CD4-positive, alpha-beta T cell (primary cell): ENCODE measurements at regions not wholly inside any gene's neighbourhood (a gene's known extent, or its start where the extent isn't known, plus 50 kb on each side); places are given as distances from the start of the nearest gene placed in this dataset.

Experiments used
- ATAC-seq: fragments of 200-7000 bp; cut with Tn5 transposase; one replicate; pipeline ENCODE4 v1.10.0; 2022; ENCODE audit warnings: mild to moderate bottlenecking; ENCODE audit not compliant: poor library complexity
- CTCF ChIA-PET: fragments of 350-600 bp; sonication (Branson Sonifier 250); formaldehyde crosslinking; loops from one replicate; lab custom pipeline; 2021; ENCODE audit warnings: antibody characterized with exemption, inconsistent platforms; lab: Charles Lee
- POLR2A ChIA-PET: fragments of 350-600 bp; sonication (Branson Sonifier 250); formaldehyde crosslinking; loops from one replicate; lab custom pipeline; 2021; ENCODE audit warnings: antibody characterized with exemption, inconsistent platforms; lab: Charles Lee
- DNase-seq, 14 experiments: peaks; one replicate each; pipeline ENCODE4 v3.0.0-alpha.2; 2013 to 2020; ENCODE audit warnings: mixed read lengths in 2 of 14
- H3K27ac ChIP-seq, 2 donors: one replicate each; pipeline versions ENCODE4 v1.5.1 to v1.7.0; 2013; ENCODE audit warnings: low read length in 2 of 2, low read depth in 1 of 2, mild to moderate bottlenecking in 1 of 2
- H3K27me3 ChIP-seq, 2 experiments: 1 replicate in 1 of 2; 2 replicates in 1 of 2; pipeline versions ENCODE4 v1.6.1 to v1.7.0; 2013; ENCODE audit warnings: low read length in 2 of 2, control low read depth in 1 of 2, mild to moderate bottlenecking in 1 of 2, moderate library complexity in 1 of 2; ENCODE audit not compliant: insufficient read depth in 2 of 2, control insufficient read depth in 1 of 2
- H3K36me3 ChIP-seq: one replicate; pipeline ENCODE4 v1.6.1; 2013; ENCODE audit warnings: low read length, control low read depth; ENCODE audit not compliant: insufficient read depth
- H3K4me1 ChIP-seq: one replicate; pipeline ENCODE4 v1.6.1; 2013; ENCODE audit warnings: low read length, control low read depth; ENCODE audit not compliant: insufficient read depth
- H3K4me3 ChIP-seq: one replicate; pipeline ENCODE4 v1.5.1; 2013; ENCODE audit warnings: mild to moderate bottlenecking, low read length, moderate library complexity
- H3K9me3 ChIP-seq, 2 experiments: 1 replicate in 1 of 2; 2 replicates in 1 of 2; pipeline versions ENCODE4 v1.6.1 to v1.7.0; 2013; ENCODE audit warnings: low read length in 2 of 2, mild to moderate bottlenecking in 2 of 2, control low read depth in 1 of 2, moderate library complexity in 1 of 2; ENCODE audit not compliant: control insufficient read depth in 1 of 2, insufficient read depth in 1 of 2
- H3K27ac Mint-ChIP-seq: one replicate; pipeline ENCODE4 v1.8.0; 2020; ENCODE audit warnings: mixed read lengths
- H3K27me3 Mint-ChIP-seq: one replicate; pipeline ENCODE4 v1.8.0; 2021; ENCODE audit warnings: mixed read lengths
- H3K36me3 Mint-ChIP-seq: one replicate; pipeline ENCODE4 v1.8.0; 2021; ENCODE audit warnings: low read depth, mixed read lengths
- H3K4me1 Mint-ChIP-seq: one replicate; pipeline ENCODE4 v1.8.0; 2021; ENCODE audit warnings: low read depth, mixed read lengths
- H3K4me3 Mint-ChIP-seq: one replicate; pipeline ENCODE4 v1.8.0; 2020; ENCODE audit warnings: mild to moderate bottlenecking, mixed read lengths
- H3K9me3 Mint-ChIP-seq: one replicate; pipeline ENCODE4 v1.8.0; 2020; ENCODE audit warnings: mixed read lengths
- intact Hi-C, 2 experiments: fragments of 100-400 bp; cut with DNase I in 1 of 2; cut with micrococcal nuclease in 1 of 2; formaldehyde crosslinking; loops; one replicate each; pipeline versions ENCODE4 v1.15.1 to v1.9.0; 2023 to 2025; cut with DNase I, micrococcal nuclease
- TF ChIP-seq, protein P1 (sequence below): fragments of 200-600 bp; IDR thresholded peaks from one replicate; pipeline ENCODE4 v1.8.0; 2022; ENCODE audit warnings: antibody characterized with exemption, mild to moderate bottlenecking

DNA sequence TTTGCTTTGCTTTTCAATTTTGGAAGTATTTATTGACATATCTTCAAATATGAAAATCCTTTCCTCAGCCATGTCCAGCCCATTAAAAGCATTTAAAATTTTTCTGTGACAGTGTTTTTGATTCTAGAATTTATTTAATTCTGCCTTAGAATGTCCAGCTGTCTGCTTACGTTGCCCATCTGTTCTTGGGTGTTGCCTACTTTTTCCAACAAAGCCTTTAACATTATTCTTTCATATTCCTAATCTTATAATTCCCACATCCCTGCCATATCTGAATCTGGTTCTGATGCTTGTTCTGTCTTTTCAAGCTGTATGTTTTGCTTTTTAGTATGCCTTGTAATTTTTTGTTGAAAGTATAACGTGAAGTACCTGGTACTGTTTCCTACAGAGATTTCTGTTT, 204.7 kb upstream of the VSTM2A start:
- Histone ChIP-seq H3K36me3 (no peaks in the 10 kb centered on the region), H3K27me3 (no peaks in the 10 kb centered on the region), H3K9me3 (peaks cover 4 to 12% of the 10 kb centered on the region in 2 experiments), H3K4me1 (no peaks in the 10 kb centered on the region), H3K27ac (no peak overlapping the region), H3K4me3 (no peak overlapping the region)
- POLR2A ChIA-PET = no interaction called here
- intact Hi-C loops = loop anchor here in 1 of 2 experiments (10.0 kb wide), 1 partner anchor 93 kb away; no protein-coding TSS in a partner anchor
- CTCF ChIA-PET = no interaction called here
- Mint-ChIP-seq H3K9me3 (peaks cover 4% of the 10 kb centered on the region), H3K4me1 (no peaks in the 10 kb centered on the region), H3K27me3 (no peaks in the 10 kb centered on the region), H3K36me3 (no peaks in the 10 kb centered on the region), H3K27ac (no peak overlapping the region), H3K4me3 (no peak overlapping the region)
- TF ChIP-seq, protein P1, sequence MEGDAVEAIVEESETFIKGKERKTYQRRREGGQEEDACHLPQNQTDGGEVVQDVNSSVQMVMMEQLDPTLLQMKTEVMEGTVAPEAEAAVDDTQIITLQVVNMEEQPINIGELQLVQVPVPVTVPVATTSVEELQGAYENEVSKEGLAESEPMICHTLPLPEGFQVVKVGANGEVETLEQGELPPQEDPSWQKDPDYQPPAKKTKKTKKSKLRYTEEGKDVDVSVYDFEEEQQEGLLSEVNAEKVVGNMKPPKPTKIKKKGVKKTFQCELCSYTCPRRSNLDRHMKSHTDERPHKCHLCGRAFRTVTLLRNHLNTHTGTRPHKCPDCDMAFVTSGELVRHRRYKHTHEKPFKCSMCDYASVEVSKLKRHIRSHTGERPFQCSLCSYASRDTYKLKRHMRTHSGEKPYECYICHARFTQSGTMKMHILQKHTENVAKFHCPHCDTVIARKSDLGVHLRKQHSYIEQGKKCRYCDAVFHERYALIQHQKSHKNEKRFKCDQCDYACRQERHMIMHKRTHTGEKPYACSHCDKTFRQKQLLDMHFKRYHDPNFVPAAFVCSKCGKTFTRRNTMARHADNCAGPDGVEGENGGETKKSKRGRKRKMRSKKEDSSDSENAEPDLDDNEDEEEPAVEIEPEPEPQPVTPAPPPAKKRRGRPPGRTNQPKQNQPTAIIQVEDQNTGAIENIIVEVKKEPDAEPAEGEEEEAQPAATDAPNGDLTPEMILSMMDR = no peak
- DNase-seq = no peak
- ATAC-seq = no peak

GRCh38 chr7:54338319-54338718, 203.9 kb upstream of the VSTM2A start:
- Histone ChIP-seq H3K4me1 (no peaks in the 10 kb centered on the region), H3K9me3 (peaks cover 4 to 6% of the 10 kb centered on the region in 2 experiments), H3K27me3 (no peaks in the 10 kb centered on the region), H3K27ac (no peak overlapping the region), H3K4me3 (no peak overlapping the region), H3K36me3 (no peaks in the 10 kb centered on the region)
- intact Hi-C loops = loop anchor here in 1 of 2 experiments (10.0 kb wide), 1 partner anchor 94 kb away; no protein-coding TSS in a partner anchor
- POLR2A ChIA-PET = no interaction called here
- CTCF ChIA-PET = no interaction called here
- ATAC-seq (no peak), DNase-seq (no peak)
- Mint-ChIP-seq H3K4me1 (no peaks in the 10 kb centered on the region), H3K27ac (no peak overlapping the region), H3K36me3 (no peaks in the 10 kb centered on the region), H3K4me3 (no peak overlapping the region), H3K9me3 (peaks cover 7% of the 10 kb centered on the region), H3K27me3 (no peaks in the 10 kb centered on the region)
- TF ChIP-seq, protein P1 = no peak

GRCh38 chr7:54339073-54339472, 203.1 kb upstream of the VSTM2A start:
- H3K4me3 Mint-ChIP-seq = no peak overlapping the region
- no peak for DNase-seq
- H3K4me1 ChIP-seq = no peaks in the 10 kb centered on the region

More at GRCh38 chr7:54339073-54339472, 203.1 kb upstream of the VSTM2A start:
- H3K4me1 Mint-ChIP-seq = no peaks in the 10 kb centered on the region
- Histone ChIP-seq H3K27ac (no peak overlapping the region), H3K9me3 (peaks cover 4 to 9% of the 10 kb centered on the region in 2 experiments), H3K36me3 (no peaks in the 10 kb centered on the region), H3K27me3 (no peaks in the 10 kb centered on the region), H3K4me3 (no peak overlapping the region)
- peaks cover 12% of the 10 kb centered on the region for H3K9me3 Mint-ChIP-seq
- CTCF ChIA-PET = no interaction called here
- intact Hi-C loops = loop anchor here in 1 of 2 experiments (10.0 kb wide), 1 partner anchor 94 kb away; no protein-coding TSS in a partner anchor
- POLR2A ChIA-PET = no interaction called here
- no peaks in the 10 kb centered on the region for H3K36me3 Mint-ChIP-seq
- no peak for ATAC-seq
- no peaks in the 10 kb centered on the region for H3K27me3 Mint-ChIP-seq
- H3K27ac Mint-ChIP-seq = no peak overlapping the region
- TF ChIP-seq, protein P1 = no peak
